Ramos (cell line): ENCODE measurements at regions not wholly inside any gene's neighbourhood (a gene's known extent, or its start where the extent isn't known, plus 50 kb on each side); places are given as distances from the start of the nearest gene placed in this dataset.

Experiments
- in situ Hi-C: fragments of 300-500 bp; cut with MboI; formaldehyde crosslinking; loops from one replicate; pipeline ENCODE4 v1.14.3; 2022; ENCODE audit warnings: low sequenced_read_pairs; ENCODE audit not compliant: unreplicated experiment

DNA sequence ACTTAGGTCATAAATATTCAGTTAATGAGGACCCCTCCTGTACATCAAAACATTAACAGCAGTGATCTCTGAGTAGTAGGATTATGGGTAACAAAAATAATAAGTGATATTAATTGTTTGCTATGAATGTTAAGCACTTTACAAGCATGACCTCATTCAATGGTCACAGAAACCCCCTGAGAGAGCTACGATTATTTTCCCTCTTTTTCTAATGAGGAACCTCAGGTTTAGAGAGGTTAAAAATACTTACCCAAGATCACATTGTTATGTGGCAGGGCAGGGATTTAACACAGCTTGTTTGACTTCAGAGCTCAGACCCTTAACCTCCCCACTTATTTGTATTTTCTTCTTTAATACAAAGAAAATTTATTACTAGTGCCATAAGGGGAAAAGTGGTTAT is 228.2 kb downstream of the TBL1XR1 start:
- in situ Hi-C loops, result no loop called here

DNA sequence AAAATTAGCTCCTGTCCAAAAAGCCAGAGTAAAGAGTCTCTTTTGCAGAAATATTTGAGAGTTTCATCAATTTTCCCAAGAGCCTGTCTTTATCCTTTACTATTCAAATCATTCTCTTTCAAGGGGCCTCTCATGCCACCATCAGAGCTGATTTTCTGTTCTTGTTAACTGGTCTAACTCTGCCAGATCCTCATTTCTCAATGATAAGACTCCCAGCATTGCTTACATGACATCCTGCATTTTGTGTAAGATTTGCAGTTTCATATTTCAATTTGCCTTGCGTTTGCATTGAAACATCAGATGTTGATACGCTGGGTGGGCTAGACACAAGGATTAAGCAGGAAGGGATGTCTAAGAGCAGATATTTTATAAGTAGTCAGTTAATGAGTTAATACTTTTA is 228.7 kb downstream of the TBL1XR1 start:
- in situ Hi-C loops, result no loop called here

DNA sequence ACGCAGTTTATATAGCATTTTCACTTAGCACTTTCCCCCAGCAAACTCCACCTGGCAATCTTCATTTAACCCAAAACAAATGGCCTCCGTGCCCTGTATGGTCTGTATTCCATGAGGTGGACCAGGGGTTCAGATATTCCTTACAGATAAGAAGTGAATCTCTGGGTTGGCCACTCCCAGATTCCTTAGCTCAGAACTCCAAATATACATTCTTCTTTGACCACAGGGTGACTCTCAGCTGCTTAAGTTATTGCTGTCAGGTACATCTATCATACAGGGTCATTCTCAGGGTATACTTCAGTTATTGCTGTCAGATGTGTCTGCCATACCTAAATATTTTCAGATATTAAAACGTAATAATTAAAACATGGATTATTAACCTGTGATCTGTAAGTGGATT is 229.8 kb downstream of the TBL1XR1 start:
- in situ Hi-C loops, result no loop called here

DNA sequence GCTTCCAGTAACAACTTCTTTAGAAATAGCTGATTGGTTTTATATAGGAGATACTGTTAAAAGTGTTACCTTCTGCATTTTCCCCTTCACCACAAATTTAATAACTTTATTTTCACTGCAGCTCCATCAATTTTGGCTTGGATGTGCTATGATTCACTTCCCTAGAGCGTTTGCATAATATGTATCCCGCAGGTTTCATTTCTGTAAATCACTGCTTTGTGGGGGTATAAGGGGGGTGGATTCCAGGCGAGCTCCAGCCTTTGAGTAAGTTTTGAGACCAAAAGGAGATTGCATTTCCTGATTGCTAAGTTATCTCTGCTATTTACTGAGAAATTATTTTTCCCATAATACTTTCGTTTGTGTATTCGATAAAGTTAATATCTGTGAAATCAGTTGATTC is 232.6 kb downstream of the TBL1XR1 start:
- in situ Hi-C loops, result no loop called here

DNA sequence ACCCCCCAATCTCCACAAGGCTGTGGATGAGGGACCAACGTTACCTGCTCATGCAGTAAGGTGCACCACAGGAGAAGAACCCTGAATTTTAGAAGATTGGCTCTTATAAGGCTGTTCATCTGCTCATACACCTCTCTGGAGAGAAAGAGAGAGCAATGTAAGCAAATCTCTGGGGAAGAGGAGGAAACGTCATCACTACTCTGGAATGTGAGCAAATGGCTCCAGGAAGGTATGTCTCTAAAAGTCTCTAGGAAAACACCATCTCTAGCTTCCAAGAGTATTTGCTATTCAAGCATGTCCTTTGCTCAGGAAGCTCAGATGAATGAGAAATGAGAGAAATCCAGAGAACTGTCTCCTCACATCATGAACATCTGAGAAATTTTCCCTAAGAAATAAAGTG is 235.4 kb downstream of the TBL1XR1 start:
- in situ Hi-C loops, result no loop called here

DNA sequence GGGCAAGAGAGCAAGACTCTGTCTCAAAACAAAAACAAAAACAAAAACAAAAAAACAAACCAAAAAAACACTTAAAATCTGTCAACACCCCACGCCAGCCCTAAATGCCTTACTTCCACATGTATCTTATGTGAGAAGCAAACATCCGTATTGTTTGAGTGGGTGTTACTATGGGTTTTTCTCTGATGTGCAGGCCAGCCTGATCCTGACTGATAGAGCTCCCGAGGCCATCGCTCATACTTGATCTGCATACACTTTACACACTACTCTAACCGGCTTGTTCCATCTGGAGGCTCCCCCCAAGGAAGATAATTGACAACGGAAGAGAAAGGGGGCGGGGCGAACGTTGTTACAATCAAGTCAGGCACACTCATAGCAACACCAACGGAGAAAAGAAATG is 237.4 kb downstream of the TBL1XR1 start:
- in situ Hi-C loops, result no loop called here

DNA sequence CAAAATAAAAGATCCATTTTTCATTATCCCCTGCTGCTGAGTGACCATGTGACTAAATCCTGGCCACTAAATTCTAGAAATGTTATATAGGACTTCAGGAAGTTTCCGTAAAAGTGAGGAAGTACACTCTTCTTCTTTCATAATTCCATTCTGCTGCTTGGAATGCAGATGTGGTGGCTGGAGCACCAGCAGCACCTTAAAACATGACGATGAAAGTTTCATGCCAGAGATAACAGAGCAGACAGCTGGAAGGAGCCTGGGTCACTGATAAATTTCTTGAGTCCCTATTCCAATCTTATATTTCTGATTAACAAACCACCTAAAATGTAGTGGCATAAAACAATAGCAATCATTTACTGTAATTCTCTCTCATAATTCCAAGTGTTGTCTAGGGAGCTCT is 238.7 kb downstream of the TBL1XR1 start:
- in situ Hi-C loops, result no loop called here

DNA sequence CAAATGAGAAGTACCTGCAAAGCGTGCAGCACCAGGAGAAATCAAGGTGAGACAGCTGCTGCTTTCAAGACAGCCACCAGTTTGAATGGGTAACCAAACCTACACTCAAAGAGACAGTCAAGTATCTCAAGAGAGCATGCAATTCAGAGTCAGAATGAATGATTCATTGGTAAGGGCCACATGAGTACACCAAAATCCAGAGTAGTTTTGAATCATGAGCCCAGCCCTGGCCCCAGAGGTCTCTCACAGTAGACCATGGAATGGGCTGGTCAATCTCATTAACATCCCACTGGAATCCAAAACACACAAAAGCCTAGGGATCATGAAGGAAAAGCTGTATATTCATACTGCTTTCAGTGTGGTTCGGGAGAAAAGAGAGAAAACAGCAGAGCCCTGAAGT is 242.8 kb downstream of the TBL1XR1 start:
- in situ Hi-C loops, result no loop called here

DNA sequence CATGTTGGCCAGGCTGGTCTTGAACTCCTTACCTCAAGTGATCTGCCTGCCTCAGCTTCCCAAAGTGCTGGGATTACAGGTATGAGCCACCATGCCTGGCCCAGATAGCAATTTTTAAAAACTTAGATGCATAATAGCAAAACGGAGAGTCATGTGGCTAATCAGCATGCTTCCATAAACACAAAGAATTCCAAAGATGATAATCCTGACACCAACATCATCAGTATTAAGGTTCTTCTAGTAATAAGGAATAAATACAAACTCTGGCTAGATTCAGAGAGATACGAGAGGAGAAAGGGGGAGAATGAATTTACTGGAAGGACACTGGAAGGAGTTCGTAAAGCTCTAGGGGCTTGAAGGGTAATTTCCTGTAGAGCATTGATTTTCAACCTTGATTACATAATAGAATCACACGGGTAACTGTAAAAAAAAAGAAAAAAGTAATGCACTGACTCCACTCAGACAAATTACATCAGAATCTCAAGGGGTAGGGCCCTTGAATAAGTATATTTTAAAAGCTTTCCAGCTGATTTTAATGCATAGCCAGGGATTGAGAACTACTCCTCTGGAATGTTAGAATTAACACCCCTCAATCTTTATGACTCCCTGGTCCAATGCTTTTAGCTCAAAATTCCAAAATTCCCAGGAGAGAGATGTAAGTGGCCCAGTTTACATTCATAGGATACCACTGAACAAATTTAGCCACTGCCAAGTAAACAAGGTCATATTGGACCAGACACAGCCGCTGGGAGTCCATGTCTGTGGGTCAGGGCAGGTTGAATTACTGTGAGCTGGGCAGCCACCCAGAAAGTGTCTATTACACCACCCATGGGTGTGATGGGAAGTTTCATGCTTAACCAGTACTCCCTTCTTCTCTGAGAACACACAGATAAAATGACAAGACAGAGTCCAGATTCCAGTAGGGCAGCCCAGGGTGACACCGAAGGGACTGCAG is 243.9 kb downstream of the TBL1XR1 start:
- in situ Hi-C loops, result no loop called here

DNA sequence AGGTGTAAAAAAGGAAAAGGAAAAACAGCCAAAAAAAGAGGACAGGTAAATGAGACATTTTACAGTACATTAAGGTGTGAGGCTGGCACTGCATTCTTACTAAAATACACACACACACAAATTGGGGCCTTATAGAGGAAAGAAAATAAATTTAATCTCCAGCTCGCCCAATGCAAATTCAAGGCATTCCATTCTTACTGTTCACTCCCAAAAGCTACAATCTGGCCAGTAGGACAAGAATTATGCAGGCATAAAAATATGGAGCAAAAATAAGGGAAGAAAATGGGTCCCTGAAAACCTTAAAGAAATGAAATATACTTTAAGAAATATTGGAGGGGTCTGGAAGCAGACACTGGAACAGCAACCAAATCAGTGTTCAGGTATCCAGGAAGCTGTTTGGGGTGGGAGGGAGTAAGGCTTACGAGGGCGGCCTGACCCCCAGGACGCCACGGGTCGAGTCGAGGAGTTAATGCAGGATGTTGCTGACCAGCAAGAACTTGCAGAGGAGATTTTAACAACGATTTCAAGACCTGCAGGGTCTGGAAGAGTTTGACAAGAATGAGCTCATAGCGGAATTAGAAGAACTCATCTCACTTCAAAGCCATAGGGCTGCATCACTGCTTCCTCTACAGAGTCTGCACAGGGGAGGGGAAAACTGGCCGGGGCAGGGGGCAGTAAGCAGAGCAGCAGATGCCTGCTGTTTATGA is 245.5 kb downstream of the TBL1XR1 start:
- in situ Hi-C loops, result no loop called here

DNA sequence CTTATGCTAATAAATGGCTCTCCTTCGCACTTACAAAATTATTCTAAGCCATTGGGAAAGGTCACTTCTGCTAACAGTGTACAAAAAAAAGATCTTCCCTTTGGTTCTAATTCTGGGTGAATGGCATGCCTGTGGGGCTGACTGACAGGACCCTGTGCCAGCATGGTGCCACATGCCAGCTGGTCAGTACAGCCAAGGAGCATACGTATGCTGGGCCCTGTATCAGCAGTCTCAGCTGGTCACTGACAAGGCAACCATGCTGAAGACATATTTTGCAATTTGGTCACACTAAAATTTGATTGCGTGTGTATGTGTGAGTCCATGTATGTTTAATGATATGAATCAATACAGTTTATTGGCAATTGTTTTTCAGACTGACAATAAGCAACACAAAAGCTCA is 246.1 kb downstream of the TBL1XR1 start:
- in situ Hi-C loops, result no loop called here

DNA sequence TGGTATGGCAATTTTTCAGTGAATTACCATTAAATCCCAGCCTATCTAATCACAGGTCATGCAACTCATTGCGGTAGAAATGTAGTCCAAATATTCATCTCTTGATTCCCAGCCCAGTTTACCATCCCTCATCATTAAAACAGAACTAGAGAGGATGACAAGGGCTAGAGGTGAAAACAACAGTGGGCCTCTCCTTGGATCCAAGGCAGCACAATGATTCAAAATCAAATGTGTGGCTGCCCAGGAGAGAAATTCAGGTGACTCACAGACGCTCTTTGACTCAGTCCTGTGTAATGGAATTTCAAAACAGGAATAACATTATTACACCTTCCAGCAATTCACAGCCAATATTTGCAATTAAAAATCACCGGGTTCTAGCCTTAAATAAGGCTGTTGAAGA is 246.5 kb downstream of the TBL1XR1 start:
- in situ Hi-C loops, result no loop called here

DNA sequence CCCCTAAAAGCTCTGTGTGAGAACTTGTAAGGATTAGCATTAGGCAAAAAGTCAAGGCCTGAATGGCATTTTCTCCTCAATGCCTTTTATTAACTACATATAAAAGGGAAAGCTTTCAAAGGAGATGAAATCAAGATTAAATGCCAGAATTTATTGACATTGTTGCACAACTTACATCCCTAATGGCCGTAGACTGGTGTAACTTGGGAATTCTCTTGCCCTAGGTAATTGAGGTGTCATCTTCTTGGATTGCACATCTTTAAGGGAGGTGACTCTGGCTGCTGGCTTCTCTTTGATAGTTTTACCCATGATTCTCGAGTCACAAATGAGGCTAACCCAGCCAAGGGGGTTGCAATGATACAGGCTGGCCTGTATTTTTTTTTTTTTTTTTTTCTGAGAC is 249.1 kb downstream of the TBL1XR1 start:
- in situ Hi-C loops, result loop anchor here (25.0 kb wide), 1 partner anchor 436 kb away; no protein-coding TSS in a partner anchor

DNA sequence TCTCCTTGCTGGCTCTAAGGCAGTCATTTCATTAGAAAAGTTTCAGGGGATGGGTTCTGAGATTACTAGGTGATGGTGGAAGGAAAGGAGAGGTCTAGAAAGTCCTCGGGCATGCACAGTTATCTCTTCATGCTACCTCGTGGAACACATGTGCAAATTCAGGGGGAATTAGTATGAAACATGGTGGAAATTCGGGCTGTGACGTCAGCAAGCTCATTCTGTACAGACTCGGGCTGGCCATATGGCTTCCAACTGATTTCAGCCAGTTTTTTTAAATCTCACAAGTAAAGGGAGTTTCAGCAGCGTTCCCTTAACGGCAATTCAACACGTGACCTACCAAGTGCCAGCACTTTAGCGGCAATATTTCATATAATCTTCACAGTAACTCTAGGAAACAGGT is 251.1 kb downstream of the TBL1XR1 start:
- in situ Hi-C loops, result loop anchor here (25.0 kb wide), 1 partner anchor 434 kb away; no protein-coding TSS in a partner anchor

DNA sequence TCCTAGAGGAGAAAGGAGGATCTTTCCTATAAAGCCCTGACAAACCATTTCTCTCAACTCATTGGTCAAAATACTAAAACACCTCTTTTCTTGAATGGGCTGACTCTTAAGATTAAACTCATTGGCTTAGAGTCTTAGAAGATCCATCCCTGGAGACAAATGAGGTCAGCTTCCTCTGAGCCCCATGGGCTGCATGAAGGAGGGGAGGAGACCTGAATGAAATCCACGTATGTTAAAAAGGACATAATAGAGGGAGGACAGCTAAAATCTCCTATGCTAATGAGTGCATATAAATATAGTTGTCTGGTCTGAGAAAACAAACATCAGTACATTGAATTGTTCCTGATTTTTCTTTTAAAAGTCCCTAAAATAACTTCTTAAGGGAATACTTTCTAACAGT is 255.0 kb downstream of the TBL1XR1 start:
- in situ Hi-C loops, result loop anchor here (25.0 kb wide), 1 partner anchor 430 kb away; no protein-coding TSS in a partner anchor

DNA sequence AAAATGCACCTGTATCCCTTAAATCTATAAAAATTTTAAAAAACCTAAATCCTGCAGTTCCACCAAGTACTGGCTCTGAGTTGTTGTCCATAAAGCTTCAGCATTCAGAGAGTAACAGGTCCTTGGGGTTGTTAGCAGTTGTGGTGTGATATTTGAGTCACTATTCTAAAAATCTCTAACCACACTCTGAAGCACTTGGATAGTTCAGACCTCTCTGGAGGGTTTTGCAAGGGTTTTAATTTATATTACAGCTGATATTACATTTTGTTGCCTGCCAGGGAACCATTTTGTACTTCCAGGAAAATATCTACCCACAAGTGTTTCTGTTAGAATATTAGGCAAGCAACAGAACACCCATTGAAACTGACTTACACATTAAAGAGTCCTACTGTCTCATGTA is 255.6 kb downstream of the TBL1XR1 start:
- in situ Hi-C loops, result loop anchor here (25.0 kb wide), 1 partner anchor 429 kb away; no protein-coding TSS in a partner anchor

DNA sequence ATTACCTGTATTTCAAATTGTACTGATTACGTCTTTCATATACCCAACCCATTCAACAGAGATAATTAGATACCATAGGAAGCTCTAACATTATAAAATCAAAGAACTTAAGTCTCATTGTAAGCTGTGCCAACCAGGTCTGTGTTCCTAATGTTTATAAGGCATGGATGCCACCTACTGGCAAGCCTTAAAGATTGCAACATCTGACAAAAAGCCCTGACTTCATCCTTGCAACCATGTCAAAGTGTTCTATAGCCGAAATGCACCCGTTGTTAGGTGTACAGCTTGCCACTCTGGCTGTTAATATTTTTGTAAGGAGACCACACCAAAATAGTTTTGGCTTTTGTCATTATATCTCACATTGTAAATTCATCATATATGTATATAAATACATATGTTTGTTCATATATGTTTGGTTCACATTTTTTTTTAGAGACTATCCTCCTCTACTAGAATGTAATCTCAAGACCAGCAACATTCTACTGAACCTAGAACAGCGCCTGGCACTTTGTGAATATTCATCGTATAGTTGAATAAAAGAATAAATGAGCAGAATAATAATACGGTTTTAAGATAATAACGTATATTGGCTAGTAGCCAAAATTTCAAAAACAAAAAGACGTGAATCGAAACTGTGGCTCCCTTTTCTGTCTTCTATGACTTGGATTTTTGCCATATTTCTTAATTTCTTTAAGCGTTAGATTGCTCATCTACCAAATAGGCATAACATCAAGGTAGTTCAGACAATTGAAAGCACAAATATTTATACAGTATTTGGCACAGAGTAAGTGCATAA is 258.1 kb downstream of the TBL1XR1 start:
- in situ Hi-C loops, result loop anchor here (25.0 kb wide), 1 partner anchor 427 kb away; no protein-coding TSS in a partner anchor

DNA sequence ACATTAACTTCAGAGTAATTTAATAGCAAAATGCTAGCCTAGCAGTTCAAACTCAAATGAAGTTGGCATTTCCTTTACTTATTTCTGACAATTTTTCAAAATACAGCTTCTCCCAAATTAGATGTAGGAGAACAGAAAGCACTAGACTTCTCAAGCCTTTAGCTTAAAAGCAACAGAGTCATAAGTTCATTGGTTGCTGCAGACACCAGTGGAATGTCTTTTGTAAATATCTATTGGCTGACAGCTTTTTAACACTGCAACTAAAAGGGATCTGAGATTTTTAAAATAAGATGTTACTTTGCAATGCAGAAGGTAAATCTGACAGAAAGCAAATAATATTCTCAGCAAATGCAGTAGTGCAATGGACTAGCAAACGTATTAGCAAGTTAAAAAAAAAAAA is 259.3 kb downstream of the TBL1XR1 start:
- in situ Hi-C loops, result loop anchor here (25.0 kb wide), 1 partner anchor 426 kb away; no protein-coding TSS in a partner anchor

DNA sequence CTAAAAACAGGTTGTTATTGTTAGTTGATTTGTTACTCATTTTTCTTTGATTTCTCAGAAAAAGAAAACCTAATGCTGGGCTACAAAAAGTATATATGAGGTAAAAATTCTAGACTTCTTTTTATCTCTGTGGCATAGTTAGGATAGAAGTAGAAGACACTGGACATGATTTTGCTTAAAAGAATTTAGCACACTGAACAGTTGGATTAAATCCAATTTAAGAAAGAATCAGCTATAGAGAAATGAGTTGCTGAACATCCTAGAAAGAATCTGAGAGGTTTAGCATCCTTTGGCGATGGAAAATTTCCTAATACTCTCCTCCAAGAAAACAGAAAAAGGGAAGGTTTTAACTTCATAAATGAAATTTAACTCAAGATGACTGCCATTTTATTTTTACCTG is 259.7 kb downstream of the TBL1XR1 start:
- in situ Hi-C loops, result loop anchor here (25.0 kb wide), 1 partner anchor 425 kb away; no protein-coding TSS in a partner anchor

DNA sequence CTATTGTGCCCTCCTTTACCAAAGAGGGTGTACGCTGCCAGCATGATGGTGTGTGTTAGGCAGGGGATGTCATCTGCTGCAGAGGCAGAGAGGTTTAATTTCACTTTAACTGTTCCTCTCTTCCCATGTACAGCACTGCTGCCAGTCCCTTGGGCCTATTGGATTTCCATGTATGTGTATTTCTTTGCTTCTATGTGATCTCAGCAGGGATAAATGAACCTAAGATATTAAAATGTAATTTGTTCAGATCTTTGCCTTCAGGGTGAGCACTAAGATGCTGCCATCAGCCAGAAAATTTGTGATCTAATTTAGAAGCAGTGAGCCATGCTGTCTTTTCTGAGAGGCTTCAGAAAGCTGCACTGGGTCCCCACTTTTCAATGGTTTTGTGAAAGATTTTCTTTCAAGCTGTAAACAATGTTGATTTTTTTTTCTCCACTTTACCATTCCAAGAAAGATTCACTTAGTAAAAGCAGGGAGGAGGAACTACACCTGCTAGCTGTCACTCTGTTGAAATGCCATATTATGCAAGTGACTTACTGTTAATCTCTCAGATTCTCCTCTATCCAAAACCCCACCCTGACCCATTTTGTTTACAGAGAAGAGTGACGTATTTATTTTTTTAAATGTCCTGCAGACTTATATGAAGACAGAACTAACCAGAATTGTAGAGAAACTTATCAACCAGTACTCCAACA is 261.9 kb downstream of the TBL1XR1 start:
- in situ Hi-C loops, result loop anchor here (25.0 kb wide), 1 partner anchor 423 kb away; no protein-coding TSS in a partner anchor
